ENCODE measurements at regions not wholly inside any gene's neighbourhood (a gene's known extent, or its start where the extent isn't known, plus 50 kb on each side); places are given as distances from the start of the nearest gene placed in this dataset.

- Histone ChIP-seq H2AFZ (ENCODE audit: low read length) (no peak overlapping the region), H3K9me3 (ENCODE audit: low read length) (no peaks in the 10 kb centered on the region), H3K27me3 (ENCODE audit: insufficient read depth, low read length) (no peaks in the 10 kb centered on the region), H3K9ac (ENCODE audit: low read length) (no peak overlapping the region), H3K36me3 (ENCODE audit: insufficient read depth, low read length) (no peaks in the 10 kb centered on the region), H3K4me3 (ENCODE audit: low read depth, low read length, poor library complexity, severe bottlenecking) (no peak overlapping the region), H3K9me2 (ENCODE audit: low read depth, low read length) (no peaks in the 10 kb centered on the region), H3K4me1 (ENCODE audit: insufficient read depth, low read length, severe bottlenecking) (no peaks in the 10 kb centered on the region), H3K79me2 (ENCODE audit: insufficient read depth, low read length) (no peaks in the 10 kb centered on the region), H3K27ac (ENCODE audit: low read depth, low read length, poor library complexity, severe bottlenecking) (no peak overlapping the region), H3F3A (ENCODE audit: insufficient read depth, low read length) (no peaks in the 10 kb centered on the region), H3K4me2 (ENCODE audit: low read length) (no peak overlapping the region), H4K20me1 (ENCODE audit: insufficient read depth, low read length) (no peaks in the 10 kb centered on the region)
- no peak for TF ChIP-seq EZH2 (IDR thresholded peaks at IDR 0.05; ENCODE audit: borderline replicate concordance, low read length)
- TF ChIP-seq, protein P1, sequence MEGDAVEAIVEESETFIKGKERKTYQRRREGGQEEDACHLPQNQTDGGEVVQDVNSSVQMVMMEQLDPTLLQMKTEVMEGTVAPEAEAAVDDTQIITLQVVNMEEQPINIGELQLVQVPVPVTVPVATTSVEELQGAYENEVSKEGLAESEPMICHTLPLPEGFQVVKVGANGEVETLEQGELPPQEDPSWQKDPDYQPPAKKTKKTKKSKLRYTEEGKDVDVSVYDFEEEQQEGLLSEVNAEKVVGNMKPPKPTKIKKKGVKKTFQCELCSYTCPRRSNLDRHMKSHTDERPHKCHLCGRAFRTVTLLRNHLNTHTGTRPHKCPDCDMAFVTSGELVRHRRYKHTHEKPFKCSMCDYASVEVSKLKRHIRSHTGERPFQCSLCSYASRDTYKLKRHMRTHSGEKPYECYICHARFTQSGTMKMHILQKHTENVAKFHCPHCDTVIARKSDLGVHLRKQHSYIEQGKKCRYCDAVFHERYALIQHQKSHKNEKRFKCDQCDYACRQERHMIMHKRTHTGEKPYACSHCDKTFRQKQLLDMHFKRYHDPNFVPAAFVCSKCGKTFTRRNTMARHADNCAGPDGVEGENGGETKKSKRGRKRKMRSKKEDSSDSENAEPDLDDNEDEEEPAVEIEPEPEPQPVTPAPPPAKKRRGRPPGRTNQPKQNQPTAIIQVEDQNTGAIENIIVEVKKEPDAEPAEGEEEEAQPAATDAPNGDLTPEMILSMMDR (IDR thresholded peaks at IDR 0.05; ENCODE audit: low read length) = no peak
Measured at GRCh38 chr6:122524056-122524455, 52.4 kb upstream of the SERINC1 start.

DNA sequence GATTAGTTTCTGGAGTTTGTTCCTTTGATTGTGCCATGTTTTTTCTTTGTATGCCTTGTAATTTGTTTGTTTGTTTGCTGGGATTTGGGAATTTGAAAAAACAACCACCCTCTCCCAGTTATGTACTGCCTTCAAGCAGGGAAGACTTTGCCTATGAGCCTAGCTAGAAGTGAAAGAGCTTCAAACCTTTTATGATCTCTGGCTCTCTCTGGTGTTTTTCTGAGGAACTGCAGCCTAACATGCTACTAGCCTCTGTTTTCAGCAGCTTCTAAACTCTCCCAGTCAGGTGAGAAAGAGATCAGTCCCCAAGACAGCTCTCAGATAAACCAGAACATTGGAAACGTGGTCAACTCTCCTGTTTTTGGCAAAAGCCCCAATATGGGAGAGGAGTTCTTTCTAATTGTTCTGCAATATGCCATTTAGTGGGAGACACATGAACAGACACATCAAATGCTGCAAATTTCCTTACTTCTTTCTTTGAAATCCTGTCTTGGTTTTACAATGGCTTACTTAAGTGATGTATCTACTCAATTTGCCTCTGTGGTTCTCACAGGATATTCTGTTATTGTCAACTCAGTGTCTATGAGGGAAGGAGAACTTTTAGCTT is 58.9 kb upstream of the SERINC1 start:
- Histone ChIP-seq H3K9me2 (ENCODE audit: low read depth, low read length) (no peaks in the 10 kb centered on the region), H3K36me3 (ENCODE audit: insufficient read depth, low read length) (no peaks in the 10 kb centered on the region), H4K20me1 (ENCODE audit: insufficient read depth, low read length) (no peaks in the 10 kb centered on the region), H3K27me3 (ENCODE audit: insufficient read depth, low read length) (no peaks in the 10 kb centered on the region), H3K9me3 (ENCODE audit: low read length) (no peaks in the 10 kb centered on the region), H3F3A (ENCODE audit: insufficient read depth, low read length) (no peaks in the 10 kb centered on the region), H3K79me2 (ENCODE audit: insufficient read depth, low read length) (no peaks in the 10 kb centered on the region), H3K27ac (ENCODE audit: low read depth, low read length, poor library complexity, severe bottlenecking) (no peak overlapping the region), H3K4me2 (ENCODE audit: low read length) (no peak overlapping the region), H3K4me3 (ENCODE audit: low read depth, low read length, poor library complexity, severe bottlenecking) (no peak overlapping the region), H3K9ac (ENCODE audit: low read length) (no peak overlapping the region), H3K4me1 (ENCODE audit: insufficient read depth, low read length, severe bottlenecking) (no peaks in the 10 kb centered on the region), H2AFZ (ENCODE audit: low read length) (no peak overlapping the region)
- TF ChIP-seq, protein P1 (IDR thresholded peaks at IDR 0.05; ENCODE audit: low read length) = peak; percentile 81
- TF ChIP-seq EZH2 (IDR thresholded peaks at IDR 0.05; ENCODE audit: borderline replicate concordance, low read length) = no peak

- Histone ChIP-seq H3K4me3 (ENCODE audit: low read depth, low read length, poor library complexity, severe bottlenecking) (no peak overlapping the region), H3K79me2 (ENCODE audit: insufficient read depth, low read length) (no peaks in the 10 kb centered on the region), H3K9me2 (ENCODE audit: low read depth, low read length) (no peaks in the 10 kb centered on the region), H2AFZ (ENCODE audit: low read length) (no peak overlapping the region), H3F3A (ENCODE audit: insufficient read depth, low read length) (no peaks in the 10 kb centered on the region), H3K4me1 (ENCODE audit: insufficient read depth, low read length, severe bottlenecking) (no peaks in the 10 kb centered on the region), H3K36me3 (ENCODE audit: insufficient read depth, low read length) (no peaks in the 10 kb centered on the region), H3K9ac (ENCODE audit: low read length) (no peak overlapping the region), H4K20me1 (ENCODE audit: insufficient read depth, low read length) (no peaks in the 10 kb centered on the region), H3K27me3 (ENCODE audit: insufficient read depth, low read length) (no peaks in the 10 kb centered on the region), H3K27ac (ENCODE audit: low read depth, low read length, poor library complexity, severe bottlenecking) (no peak overlapping the region), H3K9me3 (ENCODE audit: low read length) (no peaks in the 10 kb centered on the region), H3K4me2 (ENCODE audit: low read length) (no peak overlapping the region)
- TF ChIP-seq, protein P1 (IDR thresholded peaks at IDR 0.05; ENCODE audit: low read length) = no peak
- TF ChIP-seq EZH2 (IDR thresholded peaks at IDR 0.05; ENCODE audit: borderline replicate concordance, low read length) = no peak
Measured at GRCh38 chr6:122548281-122548680, 61.9 kb upstream of the PKIB start.

Measured in OCI-LY1 (cell line).